Bronchial epithelial cell (primary cell): ENCODE measurements at regions not wholly inside any gene's neighbourhood (a gene's known extent, or its start where the extent isn't known, plus 50 kb on each side); places are given as distances from the start of the nearest gene placed in this dataset.
A peak's percentile ranks its signal among the peaks of the same experiment; 100 is the strongest.

Experiments
- DNase-seq: peaks from one replicate; pipeline ENCODE4 v3.0.0-alpha.2; 2010; ENCODE audit warnings: low read depth
- FAIRE-seq: peaks from 2 replicates; lab custom pipeline; 2011; peaks lifted over from hg19 to GRCh38; lab: Jason Lieb, UNC
- H3K27me3 ChIP-seq: 2 replicates; pipeline ENCODE4 v1.5.1; 2011; ENCODE audit warnings: low read length; ENCODE audit not compliant: control insufficient read depth, insufficient read depth
- H3K36me3 ChIP-seq: 2 replicates; pipeline ENCODE4 v1.5.1; 2011; ENCODE audit warnings: low read length; ENCODE audit not compliant: control insufficient read depth, insufficient read depth
- H3K4me3 ChIP-seq: 2 replicates; pipeline ENCODE4 v1.5.1; 2011; ENCODE audit warnings: mild to moderate bottlenecking, low read depth, low read length, control low read depth
- CTCF ChIP-seq: IDR thresholded peaks from 2 replicates; pipeline ENCODE4 v1.5.1; 2011; ENCODE audit warnings: mild to moderate bottlenecking, moderate library complexity, low read length, control low read depth, inconsistent platforms; ENCODE audit not compliant: insufficient read depth, severe bottlenecking

GRCh38 chr15:47650564-47650963 lies 66.7 kb upstream of the SEMA6D start:
- Histone ChIP-seq H3K36me3 (no peaks in the 10 kb centered on the region), H3K4me3 (no peak overlapping the region), H3K27me3 (no peaks in the 10 kb centered on the region)
- FAIRE-seq (no peak), DNase-seq (no peak)
- no peak for TF ChIP-seq CTCF

GRCh38 chr15:47652328-47652727 lies 65.0 kb upstream of the SEMA6D start:
- no peak for FAIRE-seq
- H3K36me3 ChIP-seq: no peaks in the 10 kb centered on the region
- DNase-seq: no peak
- TF ChIP-seq CTCF: no peak
- H3K4me3 ChIP-seq: no peak overlapping the region
- no peaks in the 10 kb centered on the region for H3K27me3 ChIP-seq

- no peaks in the 10 kb centered on the region for H3K27me3 ChIP-seq
These were observed 64.5 kb upstream of the SEMA6D start for GRCh38 chr15:47652844-47653243.

GRCh38 chr15:47661661-47662180 lies 55.6 kb upstream of the SEMA6D start:
- DNase-seq: no peak
- H3K36me3 ChIP-seq: no peaks in the 10 kb centered on the region
- H3K4me3 ChIP-seq: no peak overlapping the region
- FAIRE-seq: peak; percentile 32
- no peak for TF ChIP-seq CTCF
- no peaks in the 10 kb centered on the region for H3K27me3 ChIP-seq

More at GRCh38 chr15:47652844-47653243, 64.5 kb upstream of the SEMA6D start:
- DNase-seq: no peak
- no peak overlapping the region for H3K4me3 ChIP-seq
- no peak for FAIRE-seq
- no peak for TF ChIP-seq CTCF
- no peaks in the 10 kb centered on the region for H3K36me3 ChIP-seq

GRCh38 chr15:47663101-47663500 lies 54.2 kb upstream of the SEMA6D start:
- TF ChIP-seq CTCF: no peak
- FAIRE-seq (no peak), DNase-seq (no peak)
- Histone ChIP-seq H3K36me3 (no peaks in the 10 kb centered on the region), H3K4me3 (no peak overlapping the region), H3K27me3 (no peaks in the 10 kb centered on the region)
